ENCODE measurements at regions not wholly inside any gene's neighbourhood (a gene's known extent, or its start where the extent isn't known, plus 50 kb on each side); places are given as distances from the start of the nearest gene placed in this dataset.

GRCh38 chrX:10972706-10973105 is 138.4 kb upstream of the HCCS start:
- TF ChIP-seq POLR2A (IDR thresholded peaks at IDR 0.05; ENCODE audit: low read depth, low read length) (no peak), TAF1 (IDR thresholded peaks at IDR 0.05; ENCODE audit: borderline replicate concordance, low read depth, low read length) (no peak)
